A673 (cell line): ENCODE measurements at regions not wholly inside any gene's neighbourhood (a gene's known extent, or its start where the extent isn't known, plus 50 kb on each side); places are given as distances from the start of the nearest gene placed in this dataset.

Experiments used
- BruUV-seq: library from RNA; stranded (reverse); fragments of 400-500 nt; replicated peaks from 2 replicates; lab custom pipeline; 2021; lab: Mats Ljungman, UMichigan
- CTCF ChIA-PET: fragments of 300-600 bp; sonication (Branson Sonifier 250); formaldehyde crosslinking; loops from one replicate; lab custom pipeline; 2022; ENCODE audit warnings: antibody characterized with exemption; lab: Charles Lee
- POLR2A ChIA-PET: fragments of 300-600 bp; sonication (Branson Sonifier 250); formaldehyde crosslinking; loops from one replicate; lab custom pipeline; 2022; ENCODE audit warnings: antibody characterized with exemption; ENCODE audit not compliant: low non-redundant PET; lab: Charles Lee
- DNase-seq: peaks from one replicate; pipeline ENCODE4 v3.0.0-alpha.2; 2015; ENCODE audit warnings: low spot score
- H3K27ac ChIP-seq: fragments of 200-600 bp; sonication (generic); 2 replicates; pipeline ENCODE4 v1.5.1; 2016; ENCODE audit warnings: mixed run types, low read depth, mild to moderate bottlenecking, mixed read lengths, antibody characterized with exemption, low read length; ENCODE audit not compliant: poor library complexity, severe bottlenecking
- H3K27me3 ChIP-seq: fragments of 200-600 bp; sonication (generic); replicated peaks from 2 replicates; pipeline ENCODE4 v1.6.1; 2017; ENCODE audit warnings: mixed run types, low read depth, mild to moderate bottlenecking, mixed read lengths, antibody characterized with exemption, low read length; ENCODE audit not compliant: insufficient read depth, poor library complexity
- H3K36me3 ChIP-seq: fragments of 200-600 bp; sonication (generic); 2 replicates; pipeline ENCODE4 v1.6.1; 2016; ENCODE audit warnings: mixed run types, mild to moderate bottlenecking, mixed read lengths, antibody characterized with exemption, low read length; ENCODE audit not compliant: insufficient read depth, poor library complexity, severe bottlenecking
- H3K4me1 ChIP-seq: fragments of 200-600 bp; sonication (generic); 2 replicates; pipeline ENCODE4 v1.6.1; 2017; ENCODE audit warnings: mixed run types, mild to moderate bottlenecking, mixed read lengths, antibody characterized with exemption, low read length; ENCODE audit not compliant: insufficient read depth, poor library complexity, severe bottlenecking
- H3K4me3 ChIP-seq: fragments of 200-600 bp; sonication (generic); 2 replicates; pipeline ENCODE4 v1.5.1; 2016; ENCODE audit warnings: low read depth, mixed run types, mild to moderate bottlenecking, mixed read lengths, low read length; ENCODE audit not compliant: poor library complexity, severe bottlenecking
- H3K9me3 ChIP-seq: fragments of 200-600 bp; sonication (generic); 2 replicates; pipeline ENCODE4 v1.6.1; 2016; ENCODE audit warnings: mixed run types, low read depth, mild to moderate bottlenecking, mixed read lengths, antibody characterized with exemption, low read length; ENCODE audit not compliant: poor library complexity, severe bottlenecking
- CTCF ChIP-seq: fragments of 300-800, 200-600 bp; sonication (generic); conservative IDR thresholded peaks from 2 replicates; pipeline ENCODE4 v1.5.1; 2017; ENCODE audit warnings: low read depth, mild to moderate bottlenecking, antibody characterized with exemption, low read length, moderate library complexity, mixed read lengths
- EZH2 ChIP-seq: fragments of 200-600 bp; sonication (generic); IDR thresholded peaks from 2 replicates; pipeline ENCODE4 v1.6.1; 2017; ENCODE audit warnings: borderline replicate concordance, low read depth, mild to moderate bottlenecking, mixed read lengths, antibody characterized with exemption, low read length; ENCODE audit not compliant: poor library complexity, severe bottlenecking
- intact Hi-C: fragments of 100-400 bp; cut with micrococcal nuclease; formaldehyde crosslinking; loops from one replicate; pipeline ENCODE4 v1.10.0; 2022; ENCODE audit not compliant: unreplicated experiment

GRCh38 chr13:83471011-83471410 lies 411.3 kb downstream of the SLITRK1 start:
- Histone ChIP-seq H3K9me3 (no peaks in the 10 kb centered on the region), H3K4me3 (no peak overlapping the region), H3K27ac (no peak overlapping the region), H3K27me3 (no peaks in the 10 kb centered on the region), H3K4me1 (no peaks in the 10 kb centered on the region), H3K36me3 (no peaks in the 10 kb centered on the region)
- no peak for TF ChIP-seq EZH2
- TF ChIP-seq CTCF: no peak
- no TSS peak for BruUV-seq
- DNase-seq: no peak
- ChIA-PET CTCF (no interaction called here), POLR2A (no interaction called here)
- intact Hi-C loops: no loop called here

GRCh38 chr13:83470133-83470797 lies 412.0 kb downstream of the SLITRK1 start:
- no TSS peak for BruUV-seq
- intact Hi-C loops: no loop called here
- no peak for DNase-seq
- POLR2A ChIA-PET: no interaction called here
- no peaks in the 10 kb centered on the region for H3K9me3 ChIP-seq
- no peak for TF ChIP-seq EZH2
- TF ChIP-seq CTCF: no peak
- no peaks in the 10 kb centered on the region for H3K36me3 ChIP-seq
- no peak overlapping the region for H3K27ac ChIP-seq
- CTCF ChIA-PET: no interaction called here
- no peaks in the 10 kb centered on the region for H3K4me1 ChIP-seq
- no peaks in the 10 kb centered on the region for H3K27me3 ChIP-seq
- no peak overlapping the region for H3K4me3 ChIP-seq

- Histone ChIP-seq H3K27me3 (no peaks in the 10 kb centered on the region), H3K9me3 (no peaks in the 10 kb centered on the region), H3K4me3 (no peak overlapping the region), H3K27ac (no peak overlapping the region), H3K36me3 (no peaks in the 10 kb centered on the region), H3K4me1 (no peaks in the 10 kb centered on the region)
- DNase-seq: no peak
- CTCF ChIA-PET: no interaction called here
- POLR2A ChIA-PET: no interaction called here
- TF ChIP-seq EZH2 (no peak), CTCF (no peak)
- intact Hi-C loops: no loop called here
- no TSS peak for BruUV-seq
These were observed 428.6 kb downstream of the SLITRK1 start for GRCh38 chr13:83453723-83454122.
